T-helper 1 cell treated with Interleukin-12 subunit alpha and Interleukin-12 subunit beta and Interleukin-4 antibody, amounts not matched to agents 30 ng/mL and 1 ng/mL, for 36 hours (primary cell): ENCODE measurements at regions not wholly inside any gene's neighbourhood (a gene's known extent, or its start where the extent isn't known, plus 50 kb on each side); places are given as distances from the start of the nearest gene placed in this dataset.
"Not testable (repeated sequence)": the region's sequence is repeated elsewhere in the genome, so short reads cannot be mapped to it uniquely, and the experiment has no call there.

Experiments used
- intact Hi-C: fragments of 100-400 bp; cut with micrococcal nuclease; formaldehyde crosslinking; loops from one replicate; pipeline ENCODE4 v1.15.1; 2024

- intact Hi-C loops = no loop called here
These were observed 95.9 kb upstream of the DLGAP1 start for GRCh38 chr18:4551001-4551360.

GRCh38 chr18:4549164-4549872 lies 94.2 kb upstream of the DLGAP1 start:
- intact Hi-C loops = no loop called here

- intact Hi-C loops = no loop called here
These were observed 92.0 kb upstream of the DLGAP1 start for GRCh38 chr18:4547126-4547525.

GRCh38 chr18:4544142-4544541 lies 89.0 kb upstream of the DLGAP1 start:
- intact Hi-C loops = no loop called here

GRCh38 chr18:4543711-4544110 lies 88.6 kb upstream of the DLGAP1 start:
- intact Hi-C loops = no loop called here

- intact Hi-C loops = no loop called here
These were observed 86.5 kb upstream of the DLGAP1 start for GRCh38 chr18:4541588-4541987.

- intact Hi-C loops = no loop called here
These were observed 81.3 kb upstream of the DLGAP1 start for GRCh38 chr18:4536447-4536846.

GRCh38 chr18:4528405-4528804 lies 73.3 kb upstream of the DLGAP1 start:
- intact Hi-C loops = no loop called here

- intact Hi-C loops = not testable (repeated sequence)
These were observed 72.7 kb upstream of the DLGAP1 start for GRCh38 chr18:4527826-4528225.

- intact Hi-C loops = no loop called here
These were observed 69.0 kb upstream of the DLGAP1 start for GRCh38 chr18:4524096-4524495.

- intact Hi-C loops = loop anchor here (5.0 to 10.0 kb wide), 2 partner anchors 54 to 279 kb away; no protein-coding TSS in a partner anchor
These were observed 56.1 kb upstream of the DLGAP1 start for GRCh38 chr18:4511166-4511565.

- intact Hi-C loops = loop anchor here (5.0 to 10.0 kb wide), 2 partner anchors 54 to 278 kb away; no protein-coding TSS in a partner anchor
These were observed 55.6 kb upstream of the DLGAP1 start for GRCh38 chr18:4510711-4511110.

- intact Hi-C loops = loop anchor here (5.0 to 10.0 kb wide), 2 partner anchors 55 to 278 kb away; no protein-coding TSS in a partner anchor
These were observed 55.1 kb upstream of the DLGAP1 start for GRCh38 chr18:4510160-4510559.
